Fibroblast of skin of right biceps (primary cell): ENCODE measurements at regions not wholly inside any gene's neighbourhood (a gene's known extent, or its start where the extent isn't known, plus 50 kb on each side); places are given as distances from the start of the nearest gene placed in this dataset.
A peak's percentile ranks its signal among the peaks of the same experiment; 100 is the strongest.

Experiments used
- DNase-seq: peaks from one replicate; pipeline ENCODE4 v3.0.0-alpha.2; 2013

DNA sequence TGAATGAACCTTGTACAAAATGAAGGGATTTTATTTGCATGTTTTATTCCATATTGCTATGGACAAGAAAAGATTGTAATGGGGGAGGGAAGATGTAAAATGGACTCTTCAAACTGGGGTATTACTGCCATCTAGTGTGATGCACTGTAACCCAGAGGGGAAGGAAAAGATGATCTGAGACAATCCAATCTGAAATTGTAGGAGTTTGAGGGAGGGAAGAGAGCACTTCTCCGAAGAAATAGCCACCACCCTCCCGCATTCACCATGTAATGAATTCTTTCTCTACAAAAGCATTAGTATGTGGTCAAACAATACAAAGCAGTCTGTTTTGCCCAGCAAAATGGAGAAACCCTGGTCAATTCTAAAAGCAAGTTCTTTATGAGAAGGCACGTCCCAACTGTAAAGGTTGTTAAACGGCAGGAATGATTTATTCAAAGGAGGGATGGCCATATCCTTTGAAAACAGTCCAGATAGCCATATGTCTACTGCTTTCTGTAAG is 679.5 kb upstream of the NRSN1 start:
- DNase-seq = peak; percentile 58

DNA sequence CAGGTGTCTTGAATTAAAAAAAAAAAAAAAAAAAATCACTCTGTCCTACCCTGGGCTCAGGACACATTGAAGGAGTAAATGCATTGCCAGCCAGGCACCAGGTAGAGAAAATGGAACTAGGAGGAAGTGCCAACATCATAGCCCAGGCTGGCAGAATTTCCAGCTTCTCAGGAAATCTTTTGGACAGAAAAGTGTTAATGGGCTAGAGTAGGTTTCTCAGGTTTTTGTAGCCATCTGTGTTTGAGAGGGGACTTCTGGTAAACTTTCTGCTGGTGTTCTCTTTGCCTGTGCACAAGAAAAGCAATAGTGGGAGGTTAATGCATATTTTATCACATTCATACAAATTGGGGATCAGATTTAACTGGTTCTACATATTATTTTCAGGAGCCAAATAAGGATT is 678.3 kb upstream of the NRSN1 start:
- no peak for DNase-seq

DNA sequence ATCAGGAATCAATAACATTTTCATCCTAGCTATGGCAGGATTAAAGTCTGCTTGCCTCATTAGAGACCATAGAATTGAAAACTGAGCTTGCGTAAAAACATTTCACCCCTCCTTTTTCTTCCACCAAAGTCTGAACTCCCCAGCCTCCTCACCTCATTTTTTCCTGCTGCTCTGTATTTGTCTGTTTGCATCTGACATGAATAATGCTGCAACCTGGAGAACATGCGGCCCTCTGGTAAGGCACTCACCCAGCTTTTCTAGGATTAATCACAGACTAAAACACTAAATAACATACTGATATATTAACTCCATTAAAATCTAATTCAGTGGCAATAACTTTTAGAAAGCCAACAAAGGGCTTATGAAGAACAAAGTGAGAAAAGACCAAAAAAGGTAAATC is 677.7 kb upstream of the NRSN1 start:
- DNase-seq = no peak

DNA sequence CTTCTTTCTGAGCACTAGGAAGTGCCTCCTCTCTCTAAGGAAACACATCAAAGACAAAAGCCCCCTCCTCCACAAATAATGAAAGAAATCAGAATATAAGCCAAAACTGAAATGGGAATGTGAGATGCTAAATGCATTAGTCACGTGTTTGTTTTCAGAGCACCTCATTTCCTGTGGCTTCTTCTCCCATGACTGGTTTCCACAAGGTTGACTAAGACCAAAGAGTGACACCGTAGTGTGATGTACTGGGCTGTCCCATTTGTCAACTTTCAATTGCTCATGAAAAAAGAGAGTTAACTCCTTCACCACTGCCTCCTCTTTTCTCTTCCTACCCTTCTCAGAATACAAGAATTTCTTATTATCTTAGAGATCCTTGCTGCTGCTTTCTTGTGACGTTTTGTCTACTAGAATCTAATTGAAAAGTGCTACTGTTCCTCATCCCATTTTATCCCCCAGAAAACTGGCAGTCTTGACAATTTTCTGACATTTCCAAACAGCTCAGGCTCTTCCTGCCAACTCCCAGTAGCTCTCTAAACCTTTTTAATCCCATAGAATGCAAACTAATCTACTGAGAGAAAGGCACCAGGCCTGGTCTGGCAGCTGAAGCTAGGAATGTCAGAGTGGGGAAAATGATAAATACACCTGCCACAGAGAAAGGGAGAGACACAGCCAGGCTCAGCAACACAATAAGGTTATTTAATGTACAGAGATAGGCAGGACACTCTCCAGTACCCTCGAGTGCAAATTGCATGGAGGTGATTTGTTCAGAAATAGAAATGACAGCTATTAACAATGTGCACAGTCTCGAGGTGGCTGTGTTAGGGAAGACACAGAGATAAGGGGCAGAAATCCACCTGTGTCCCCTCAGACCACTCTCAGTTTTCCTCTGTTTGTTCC is 671.7 kb upstream of the NRSN1 start:
- peak; percentile 71 for DNase-seq

DNA sequence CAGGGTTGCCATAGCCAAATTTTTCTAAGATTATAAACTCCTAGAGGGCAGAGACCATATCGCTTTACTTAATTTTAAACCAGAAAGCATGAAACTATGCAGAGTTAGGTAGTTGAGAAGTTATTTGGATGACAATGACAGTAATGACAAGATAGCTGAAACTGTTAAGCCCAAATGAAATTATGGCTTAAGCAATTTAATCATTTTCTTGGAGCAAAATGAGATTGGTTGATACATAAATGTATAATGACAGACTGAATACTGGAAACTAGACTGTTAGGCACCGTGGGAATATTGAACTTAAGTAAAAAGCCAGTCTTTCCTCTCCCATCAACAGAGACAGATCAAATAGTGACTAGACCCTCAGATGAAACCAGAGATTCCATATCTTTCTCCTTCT is 670.3 kb upstream of the NRSN1 start:
- no peak for DNase-seq

DNA sequence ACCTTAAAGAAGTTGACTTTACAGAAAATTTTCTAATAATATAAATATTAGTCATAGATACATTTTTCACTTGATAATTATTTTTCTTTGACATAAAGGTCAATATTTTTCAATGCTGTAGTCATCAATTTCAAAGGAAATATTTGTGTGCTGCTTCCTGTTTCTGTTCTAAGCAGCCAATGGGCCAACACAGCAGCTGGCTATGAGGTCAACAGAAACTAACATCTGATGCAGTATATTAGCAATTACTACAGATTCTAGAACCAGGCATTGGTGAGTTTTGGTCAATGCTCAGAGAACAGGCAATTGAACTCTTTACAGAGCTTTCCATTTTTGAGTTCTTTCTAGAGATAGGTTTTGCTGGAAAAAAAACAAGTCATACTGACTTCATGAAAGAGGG is 669.6 kb upstream of the NRSN1 start:
- no peak for DNase-seq

DNA sequence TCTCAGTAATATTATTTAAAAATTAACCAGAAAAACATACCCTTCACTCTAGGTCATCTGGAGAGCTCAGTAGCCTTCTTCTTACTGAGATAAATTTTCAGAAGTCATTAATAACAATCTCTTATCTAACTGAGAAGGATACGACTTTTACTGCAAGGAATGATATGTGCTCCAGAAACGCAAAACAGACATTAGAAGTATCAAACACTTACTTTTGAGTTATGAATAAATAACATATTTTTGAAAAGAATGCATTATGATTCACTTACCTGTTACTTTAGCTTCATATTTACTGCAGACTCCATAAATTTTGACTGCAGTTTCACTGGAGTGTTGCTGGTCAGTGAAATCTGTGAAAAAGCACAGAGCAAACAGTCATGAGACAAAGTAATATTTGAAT is 668.7 kb upstream of the NRSN1 start:
- no peak for DNase-seq

DNA sequence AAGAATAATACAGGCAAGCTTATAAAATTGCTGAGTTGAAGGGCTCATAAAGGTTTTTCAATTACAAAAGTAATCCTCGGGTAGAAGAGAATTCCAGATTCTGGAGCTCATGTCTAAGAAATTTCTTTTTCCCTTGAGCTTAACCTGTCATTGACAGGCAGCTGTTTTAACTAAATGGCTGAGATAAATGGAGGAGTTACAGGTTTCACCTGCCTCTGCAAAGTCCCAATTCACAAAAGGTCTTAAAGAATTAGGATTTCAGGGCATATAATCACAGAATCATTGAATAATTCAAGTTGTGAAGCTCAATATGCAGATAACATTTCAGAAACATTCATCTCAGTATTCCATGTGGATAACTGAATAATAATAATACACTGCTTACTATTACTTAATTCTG is 660.1 kb upstream of the NRSN1 start:
- no peak for DNase-seq

DNA sequence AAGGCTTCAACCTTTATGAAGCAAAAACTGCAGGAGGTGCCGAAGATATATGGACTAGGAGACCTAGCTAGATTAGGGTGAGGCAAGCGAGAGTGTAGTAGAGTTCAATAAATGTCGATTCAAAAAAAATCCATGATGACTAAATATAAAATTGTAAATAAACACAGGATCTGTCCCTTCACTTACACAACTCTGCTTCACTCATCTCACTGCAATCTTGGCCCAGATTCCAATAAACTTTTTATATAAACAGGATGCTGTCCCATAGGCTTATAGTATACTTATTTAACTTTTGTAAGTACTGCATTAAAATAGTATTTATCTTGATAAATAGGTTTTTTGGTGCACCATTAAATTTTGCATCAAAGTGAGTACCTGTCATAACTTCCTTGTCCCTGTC is 648.4 kb upstream of the NRSN1 start:
- no peak for DNase-seq

DNA sequence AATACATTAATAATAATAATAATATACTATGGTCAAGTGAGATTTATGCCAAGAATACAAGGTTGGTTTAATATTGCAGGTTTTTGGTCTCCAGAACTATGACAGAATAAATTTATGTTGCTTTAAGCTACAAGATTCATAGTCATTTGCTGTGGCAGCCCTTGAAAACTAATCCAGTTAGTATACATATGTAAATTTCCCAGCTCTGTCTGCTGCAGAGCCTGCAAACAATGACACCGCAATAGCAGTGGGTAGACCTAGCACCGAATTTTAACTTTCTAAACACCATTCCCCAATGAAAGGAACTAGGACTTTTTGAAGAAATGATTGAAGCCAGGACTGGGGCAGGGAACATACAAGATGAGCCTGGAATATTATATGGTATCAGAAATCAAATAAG is 647.7 kb upstream of the NRSN1 start:
- DNase-seq = no peak

DNA sequence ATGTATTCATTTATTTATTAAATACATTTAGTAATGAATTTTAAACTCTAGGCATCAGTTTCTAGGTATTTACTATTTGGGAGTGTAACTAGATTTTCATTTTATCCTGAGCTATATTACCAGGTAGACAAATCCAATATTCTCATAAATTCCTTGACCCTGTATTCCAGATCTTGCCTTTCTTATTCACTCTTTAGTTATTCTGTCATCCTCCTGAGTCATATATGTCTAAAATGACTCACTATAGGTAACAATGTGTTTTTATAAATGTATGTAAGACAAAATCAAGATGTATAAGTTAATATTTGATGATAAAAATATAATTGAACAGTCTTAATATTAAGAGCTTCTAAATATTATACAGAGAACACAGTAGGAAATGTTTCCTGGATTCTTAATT is 642.1 kb upstream of the NRSN1 start:
- no peak for DNase-seq

DNA sequence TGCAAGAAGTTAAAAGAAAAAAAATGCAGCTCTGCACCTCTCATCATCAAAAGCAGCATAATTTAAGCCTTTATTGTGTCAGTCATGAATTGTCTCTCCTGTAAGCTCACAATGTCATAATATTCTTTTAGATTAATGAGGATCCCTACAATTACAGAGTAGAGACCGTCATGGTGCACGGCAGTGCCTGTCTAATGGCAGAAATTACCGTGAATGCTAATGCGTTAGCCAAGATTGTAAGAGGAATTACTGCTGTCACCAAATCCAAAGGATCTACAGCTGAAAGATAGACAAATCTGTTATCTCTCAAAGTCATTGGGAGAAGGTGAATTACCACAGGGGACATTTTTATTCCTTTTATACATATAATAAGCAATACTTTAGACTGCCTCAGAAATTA is 631.6 kb upstream of the NRSN1 start:
- no peak for DNase-seq

DNA sequence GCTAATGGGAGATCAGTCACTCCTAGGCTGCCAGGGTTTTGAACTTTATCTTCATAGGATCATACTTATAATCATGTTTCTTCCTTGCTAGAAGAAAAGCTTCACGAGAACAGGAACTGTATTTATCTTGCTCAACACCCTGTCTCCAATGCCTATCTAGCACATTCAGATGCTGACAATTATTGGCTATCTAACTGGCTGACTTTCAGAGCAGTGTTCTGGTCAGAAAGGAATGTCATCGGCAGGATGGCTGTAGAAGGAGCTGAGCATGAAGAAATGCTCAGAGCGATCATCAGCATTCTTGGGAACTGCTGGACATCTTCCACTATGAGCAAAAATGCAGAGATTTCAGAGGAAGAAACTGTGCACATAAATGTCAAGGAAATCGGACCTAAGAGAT is 628.0 kb upstream of the NRSN1 start:
- peak; percentile 66 for DNase-seq

DNA sequence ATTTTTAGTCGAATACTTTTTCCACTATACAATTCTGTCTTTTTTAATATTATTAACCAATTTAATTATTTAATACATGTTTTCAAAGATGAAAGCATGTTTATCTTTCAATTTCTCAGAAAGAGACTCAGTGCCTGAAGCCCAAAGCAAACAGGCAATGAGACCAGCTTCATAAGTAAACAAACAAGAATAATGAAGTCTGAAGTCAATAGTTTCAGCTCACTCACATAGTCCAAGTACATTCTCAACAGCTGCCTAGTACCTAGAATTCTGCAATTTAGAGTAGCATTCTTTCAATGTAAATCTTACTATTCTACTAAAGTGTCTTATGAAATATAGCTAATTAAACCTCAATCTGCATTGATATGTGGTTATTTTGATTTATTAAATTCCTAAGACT is 626.5 kb upstream of the NRSN1 start:
- no peak for DNase-seq

DNA sequence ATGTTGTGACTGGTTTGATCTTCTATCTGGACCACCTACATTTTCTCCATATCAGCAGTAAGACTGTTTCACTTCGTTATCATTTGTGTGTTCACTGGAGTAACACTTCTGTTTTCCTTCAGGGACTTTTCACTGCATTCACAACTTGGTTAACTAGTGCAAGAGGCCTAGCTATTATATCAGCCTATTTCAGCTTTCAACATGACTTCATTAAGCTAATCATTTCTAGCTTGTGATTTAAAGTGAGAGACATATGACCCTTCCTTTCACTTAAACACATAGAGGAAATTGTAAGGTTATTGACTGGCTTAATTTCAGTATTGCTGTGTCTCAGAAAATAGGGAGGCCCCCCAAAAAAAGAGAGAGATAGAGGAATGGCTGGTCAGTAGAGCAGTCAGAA is 622.8 kb upstream of the NRSN1 start:
- DNase-seq = no peak

DNA sequence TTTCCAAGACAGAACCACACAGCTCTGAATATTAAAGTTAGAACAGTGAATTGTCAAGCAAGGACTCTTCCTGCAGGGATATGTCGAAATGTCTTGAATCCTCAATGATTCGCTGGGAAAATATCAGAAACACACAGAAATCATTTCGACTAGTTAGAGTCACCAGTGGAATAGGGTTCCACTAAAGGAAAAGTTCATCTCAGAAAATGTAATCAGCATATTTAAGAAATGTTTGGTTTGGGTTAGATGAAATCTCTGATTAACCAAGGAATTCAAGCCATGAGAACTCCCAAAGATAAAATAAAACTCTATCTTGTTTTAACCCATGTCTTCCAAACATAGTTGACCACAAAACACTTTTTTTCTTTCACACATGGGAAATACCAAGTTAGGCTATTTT is 621.0 kb upstream of the NRSN1 start:
- peak; percentile 85 for DNase-seq

DNA sequence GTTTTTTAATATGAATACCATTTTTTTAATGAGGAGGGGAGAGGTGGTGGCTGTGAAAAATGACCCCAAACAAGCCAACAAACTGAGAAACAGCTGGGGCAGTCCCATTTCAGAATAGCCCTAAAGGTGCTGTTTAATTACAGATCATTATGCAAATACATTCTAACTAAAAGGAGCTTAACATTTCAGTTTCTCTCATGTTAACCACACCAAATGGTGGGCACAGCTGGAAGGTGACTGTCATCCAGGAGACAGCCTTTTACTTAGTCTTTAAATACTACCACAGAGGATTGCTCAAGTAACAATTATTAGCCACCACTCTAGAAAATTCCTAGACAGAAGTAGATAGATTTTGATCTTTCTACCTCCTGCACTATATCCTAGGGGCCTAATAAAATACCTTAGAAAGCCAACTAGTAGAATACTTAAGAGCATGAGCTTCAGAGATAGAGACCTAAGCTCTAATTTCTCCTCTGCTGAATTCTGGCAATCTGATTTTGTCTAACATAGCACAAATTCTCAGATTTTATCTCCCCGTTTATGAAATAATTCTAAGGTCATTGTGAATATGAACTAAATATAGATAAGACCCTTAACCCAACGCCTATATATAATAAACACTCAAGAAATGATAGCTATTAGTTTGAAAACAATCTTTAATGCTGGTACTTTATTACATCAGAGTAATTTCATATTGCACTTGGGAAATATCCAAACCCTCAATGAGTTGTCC is 615.1 kb upstream of the NRSN1 start:
- no peak for DNase-seq

DNA sequence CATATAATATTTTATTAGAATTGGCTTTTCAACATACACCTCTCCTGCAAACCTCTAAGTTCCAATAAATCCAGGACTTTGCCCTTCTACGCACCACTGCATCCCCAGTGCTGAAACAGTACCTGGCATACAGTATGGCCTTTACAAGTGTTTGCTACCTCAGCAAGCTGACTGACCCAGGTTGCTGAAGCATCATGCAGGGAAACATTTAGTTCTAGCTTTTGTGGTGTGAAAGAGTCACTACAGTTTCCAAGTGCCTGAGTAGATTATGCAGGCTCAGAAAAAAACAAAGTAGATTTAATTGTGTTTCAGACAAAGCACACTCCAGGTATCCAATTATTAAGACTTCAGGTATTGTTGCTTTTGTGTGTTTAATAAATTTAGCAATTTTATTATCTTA is 614.2 kb upstream of the NRSN1 start:
- DNase-seq = no peak

DNA sequence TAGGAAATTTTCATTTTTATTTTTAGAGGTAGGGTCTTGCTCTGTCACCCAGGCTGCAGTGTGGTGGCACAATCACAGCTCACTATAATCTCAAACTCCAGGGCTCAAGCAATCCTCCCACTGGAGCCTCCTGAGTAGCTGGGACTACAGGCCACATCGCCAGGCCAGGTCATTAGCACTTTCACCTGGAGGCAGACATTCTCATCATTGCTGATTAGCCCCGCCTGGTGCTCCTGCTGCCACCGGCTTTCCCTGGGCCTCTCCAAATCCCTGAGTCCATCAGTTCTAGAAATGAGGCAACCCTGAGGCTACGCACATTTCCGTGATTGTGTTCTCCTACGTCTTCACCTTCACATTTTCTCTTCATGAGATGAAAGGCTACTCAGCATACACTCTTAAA is 607.7 kb upstream of the NRSN1 start:
- no peak for DNase-seq

DNA sequence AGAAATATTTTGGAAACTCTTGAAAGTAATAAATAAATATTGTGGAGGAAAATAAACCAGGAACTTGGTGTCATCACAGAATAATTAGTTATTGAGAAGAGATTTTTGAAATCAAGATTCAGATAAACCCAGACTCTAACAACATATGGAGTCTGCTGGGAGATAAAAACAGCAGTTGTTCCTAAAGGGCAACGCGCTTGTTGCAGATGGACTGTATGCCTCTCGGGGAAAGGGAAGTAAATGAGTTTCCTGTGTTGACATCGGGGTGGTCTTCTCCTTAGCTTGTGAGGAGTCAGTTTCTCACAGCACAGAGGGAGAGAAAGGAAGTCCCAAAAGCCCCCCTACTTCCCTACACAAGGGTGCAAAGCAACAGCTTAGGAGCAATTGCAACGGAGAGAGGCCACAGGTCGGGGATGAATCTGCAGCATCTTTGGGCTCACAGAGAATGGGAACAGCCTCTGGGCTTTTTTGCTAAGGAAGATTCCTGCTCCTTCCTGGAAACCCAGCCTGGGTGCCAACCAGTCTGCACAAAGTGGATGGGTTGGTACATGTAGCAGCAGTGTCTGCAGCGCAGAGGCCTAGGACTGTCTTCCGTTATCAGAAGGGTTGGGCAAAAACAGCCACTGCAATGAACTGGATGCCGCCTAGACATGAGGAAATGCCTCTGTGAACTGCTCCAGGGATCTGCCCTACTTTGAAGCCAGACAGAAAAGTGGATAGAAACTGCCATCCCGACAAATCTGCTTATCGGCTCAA is 603.0 kb upstream of the NRSN1 start:
- no peak for DNase-seq

DNA sequence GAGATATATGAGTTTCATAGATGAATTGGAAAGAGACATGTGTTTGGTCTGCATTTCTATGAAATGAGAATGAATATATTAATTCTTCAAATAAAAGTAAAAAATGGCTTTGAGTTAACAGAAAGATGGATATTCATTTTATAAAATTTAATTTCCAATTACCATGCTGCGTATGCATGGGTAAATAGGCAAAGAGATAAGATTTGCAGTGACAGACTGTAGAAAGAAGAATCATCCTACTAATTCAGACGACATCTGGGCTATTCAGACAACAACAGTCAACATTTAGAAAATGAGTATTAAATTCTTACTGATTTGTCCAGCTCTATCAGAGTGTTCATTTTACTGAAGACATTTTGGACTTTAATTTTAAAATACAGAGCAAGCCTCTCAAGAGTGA is 602.2 kb upstream of the NRSN1 start:
- no peak for DNase-seq

DNA sequence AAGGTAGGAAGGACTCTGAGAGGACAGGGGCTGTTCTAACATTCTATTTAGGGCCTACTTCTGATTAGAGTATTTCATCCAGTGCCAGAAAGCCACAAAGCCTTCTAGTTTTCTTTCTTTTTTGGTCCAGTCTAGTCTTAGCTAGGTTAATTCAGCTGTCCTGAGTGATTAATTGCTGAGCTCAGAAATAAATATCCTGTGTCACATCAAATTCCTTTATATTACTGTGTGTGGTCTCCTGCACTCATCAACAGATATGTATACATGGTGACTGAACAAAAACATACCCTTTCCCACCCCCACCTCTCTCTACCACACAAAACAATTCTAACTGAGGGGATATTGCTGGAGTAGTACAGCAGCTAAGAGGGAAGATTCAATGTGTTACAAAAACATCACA is 601.5 kb upstream of the NRSN1 start:
- DNase-seq = peak; percentile 31

DNA sequence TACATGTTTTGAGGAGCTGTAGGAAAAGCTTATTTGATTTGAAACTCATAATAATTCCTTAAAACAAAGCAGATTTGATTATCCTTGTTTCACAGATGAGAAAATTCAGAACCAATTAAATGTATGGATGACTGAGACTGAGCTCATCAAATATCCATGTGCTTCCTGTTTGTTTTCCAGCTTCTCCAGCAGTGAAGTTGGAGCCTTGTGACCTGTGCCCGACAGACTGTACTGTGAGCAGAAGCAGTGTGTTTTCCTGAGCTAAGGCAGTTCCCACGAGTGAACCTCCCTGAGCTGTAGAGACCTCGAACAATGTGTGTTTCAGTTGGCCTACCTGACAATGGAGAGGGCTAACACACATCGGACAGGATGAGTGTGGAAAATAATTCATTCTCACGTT is 599.5 kb upstream of the NRSN1 start:
- peak; percentile 26 for DNase-seq

DNA sequence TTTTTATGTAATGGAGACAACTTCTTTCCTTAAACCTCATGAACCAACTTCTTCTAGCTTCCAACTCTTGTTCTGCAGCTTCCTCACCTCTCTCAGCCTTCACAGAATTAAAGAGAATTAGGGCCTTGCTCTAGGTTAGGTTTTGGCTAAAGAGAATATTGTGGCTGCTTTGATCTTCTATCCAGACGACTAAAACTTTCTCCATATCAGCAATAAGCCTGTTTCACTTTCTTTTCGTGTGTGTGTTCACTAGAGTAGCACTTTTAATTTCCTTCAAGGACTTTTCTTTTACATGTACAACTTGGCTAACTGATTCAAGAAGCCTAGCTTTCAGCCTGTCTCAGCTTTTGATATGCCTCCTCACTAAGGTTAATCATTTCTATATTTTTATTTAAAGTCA is 596.1 kb upstream of the NRSN1 start:
- DNase-seq = no peak
